ENCODE measurements at regions not wholly inside any gene's neighbourhood (a gene's known extent, or its start where the extent isn't known, plus 50 kb on each side); places are given as distances from the start of the nearest gene placed in this dataset.

DNA sequence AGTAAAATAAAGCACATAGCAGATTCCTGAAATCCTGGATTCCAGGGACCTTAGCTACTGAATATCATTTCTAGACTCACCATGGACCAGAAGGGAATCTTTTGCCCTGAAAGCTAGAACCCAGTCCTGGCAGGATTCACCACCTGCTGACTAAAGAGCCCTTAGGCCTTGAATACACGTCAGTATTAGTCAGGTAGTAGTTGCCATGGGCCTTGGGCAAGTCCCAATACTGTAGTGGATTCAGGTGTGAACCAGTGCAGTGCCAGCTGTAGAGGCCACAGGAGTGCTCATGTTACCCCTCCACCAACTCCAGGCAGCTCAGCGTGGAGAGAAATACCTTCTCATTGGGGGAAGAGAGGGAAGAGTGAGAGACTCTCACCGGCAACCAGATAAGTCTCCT is 64.1 kb upstream of the UBQLN2 start:
- no peak for ATAC-seq
- WGBS, 2 donors (ENCODE audit: low coverage in 1 of 2) = 87% methylated on average over 2 of the region's 3 CpGs; no CpG with 5 or more reads in 1 of the 2 donors

DNA sequence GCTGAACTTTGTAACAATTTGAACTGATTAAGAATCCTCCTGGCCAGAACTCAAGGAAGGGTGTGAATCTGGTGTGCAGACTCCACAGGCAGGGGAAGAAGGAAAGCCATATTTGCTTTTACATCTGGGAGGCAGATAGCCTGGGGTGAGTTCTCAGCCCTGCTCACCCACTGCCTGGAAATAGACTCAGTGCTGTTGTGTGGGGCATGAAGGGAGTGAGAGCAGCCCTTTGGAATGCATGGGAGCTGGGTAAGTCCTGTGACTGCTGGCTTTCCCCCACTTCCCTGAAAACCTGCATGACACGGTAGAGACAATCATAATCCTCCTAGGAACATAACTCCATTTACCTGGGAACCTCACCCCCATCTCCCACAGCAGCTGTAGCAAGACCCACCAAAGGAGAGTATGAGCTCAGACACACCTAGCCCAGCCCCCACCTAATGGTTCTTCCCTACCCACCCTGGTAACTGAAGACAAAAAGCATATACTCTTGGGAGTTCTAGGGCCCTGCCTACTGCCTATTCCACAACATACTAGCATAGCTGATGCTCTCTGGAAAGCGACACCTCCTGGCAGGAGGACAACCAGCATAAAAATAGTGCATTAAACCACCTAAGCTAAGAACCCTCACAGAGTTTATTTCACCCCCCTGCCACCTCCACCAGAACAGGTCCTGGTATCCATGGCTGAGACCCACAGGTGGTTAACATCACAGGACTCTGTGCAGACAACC is 59.3 kb upstream of the UBQLN2 start:
- TF ChIP-seq POLR2A (IDR thresholded peaks at IDR 0.05) = no peak
- no peak for TF ChIP-seq EP300 (IDR thresholded peaks at IDR 0.05)
- TF ChIP-seq, protein P1, sequence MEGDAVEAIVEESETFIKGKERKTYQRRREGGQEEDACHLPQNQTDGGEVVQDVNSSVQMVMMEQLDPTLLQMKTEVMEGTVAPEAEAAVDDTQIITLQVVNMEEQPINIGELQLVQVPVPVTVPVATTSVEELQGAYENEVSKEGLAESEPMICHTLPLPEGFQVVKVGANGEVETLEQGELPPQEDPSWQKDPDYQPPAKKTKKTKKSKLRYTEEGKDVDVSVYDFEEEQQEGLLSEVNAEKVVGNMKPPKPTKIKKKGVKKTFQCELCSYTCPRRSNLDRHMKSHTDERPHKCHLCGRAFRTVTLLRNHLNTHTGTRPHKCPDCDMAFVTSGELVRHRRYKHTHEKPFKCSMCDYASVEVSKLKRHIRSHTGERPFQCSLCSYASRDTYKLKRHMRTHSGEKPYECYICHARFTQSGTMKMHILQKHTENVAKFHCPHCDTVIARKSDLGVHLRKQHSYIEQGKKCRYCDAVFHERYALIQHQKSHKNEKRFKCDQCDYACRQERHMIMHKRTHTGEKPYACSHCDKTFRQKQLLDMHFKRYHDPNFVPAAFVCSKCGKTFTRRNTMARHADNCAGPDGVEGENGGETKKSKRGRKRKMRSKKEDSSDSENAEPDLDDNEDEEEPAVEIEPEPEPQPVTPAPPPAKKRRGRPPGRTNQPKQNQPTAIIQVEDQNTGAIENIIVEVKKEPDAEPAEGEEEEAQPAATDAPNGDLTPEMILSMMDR (IDR thresholded peaks at IDR 0.05) = no peak
- TF ChIP-seq POLR2AphosphoS5 (IDR thresholded peaks at IDR 0.05) = no peak
- H3K4me3 ChIP-seq = no peak overlapping the region
- H3K27me3 ChIP-seq = no peaks in the 10 kb centered on the region
- peaks cover 0 to 2% (median 0%) of the 10 kb centered on the region in 3 donors for H3K9me3 ChIP-seq
- 100% methylated on average over 1 of the region's 2 CpGs; no CpG with 5 or more reads in 1 of the 2 donors for WGBS, 2 donors (ENCODE audit: low coverage in 1 of 2)
- H3K27ac ChIP-seq = no peak overlapping the region
- ATAC-seq = no peak
- H3K4me1 ChIP-seq = no peaks in the 10 kb centered on the region
- H3K36me3 ChIP-seq = no peaks in the 10 kb centered on the region

More for the DNA sequence above, 64.1 kb upstream of the UBQLN2 start:
- Histone ChIP-seq H3K4me1 (no peaks in the 10 kb centered on the region), H3K27ac (no peak overlapping the region), H3K27me3 (no peaks in the 10 kb centered on the region), H3K36me3 (no peaks in the 10 kb centered on the region), H3K4me3 (no peak overlapping the region), H3K9me3 (no peaks in the 10 kb centered on the region)
- no peak for TF ChIP-seq POLR2A (IDR thresholded peaks at IDR 0.05)
- TF ChIP-seq EP300 (IDR thresholded peaks at IDR 0.05) = no peak
- TF ChIP-seq, protein P1 (IDR thresholded peaks at IDR 0.05) = no peak
- TF ChIP-seq POLR2AphosphoS5 (IDR thresholded peaks at IDR 0.05) = no peak

DNA sequence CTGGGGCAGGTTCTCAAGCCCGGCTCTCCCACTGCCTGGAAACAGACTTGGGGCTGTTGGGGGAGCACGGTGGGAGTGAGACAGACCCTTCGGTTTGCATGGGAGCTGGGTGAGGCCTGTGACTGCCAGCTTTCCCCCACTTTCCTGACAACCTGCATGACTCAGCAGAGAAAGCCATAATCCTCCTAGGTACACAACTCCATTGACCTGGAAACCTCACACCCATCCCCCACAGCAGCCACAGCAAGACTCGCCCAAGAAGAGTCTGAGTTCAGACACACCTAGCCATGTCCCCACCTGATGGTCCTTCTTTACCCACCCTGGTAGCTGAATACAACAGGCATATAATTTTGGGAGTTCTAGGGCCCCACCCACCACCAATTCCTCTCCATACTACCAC is 57.6 kb upstream of the UBQLN2 start:
- WGBS, 2 donors (ENCODE audit: low coverage in 1 of 2) = 90% methylated on average over 4 of the region's 4 CpGs; no CpG with 5 or more reads in 1 of the 2 donors
- Histone ChIP-seq H3K4me3 (no peak overlapping the region), H3K27me3 (no peaks in the 10 kb centered on the region), H3K36me3 (no peaks in the 10 kb centered on the region), H3K9me3 (peaks cover 0 to 2% (median 0%) of the 10 kb centered on the region in 3 donors), H3K27ac (no peak overlapping the region), H3K4me1 (no peaks in the 10 kb centered on the region)
- no peak for ATAC-seq
- TF ChIP-seq EP300 (IDR thresholded peaks at IDR 0.05) (no peak), POLR2A (IDR thresholded peaks at IDR 0.05) (no peak), POLR2AphosphoS5 (IDR thresholded peaks at IDR 0.05) (no peak)
- TF ChIP-seq, protein P1 (IDR thresholded peaks at IDR 0.05) = no peak

All from gastroesophageal sphincter (tissue), 4 donors.